KMS-11 (cell line): ENCODE measurements at regions not wholly inside any gene's neighbourhood (a gene's known extent, or its start where the extent isn't known, plus 50 kb on each side); places are given as distances from the start of the nearest gene placed in this dataset.

Source experiments
- H2AFZ ChIP-seq: fragments of 200-600 bp; sonication (generic); 2 replicates; pipeline ENCODE4 v1.6.1; 2016; ENCODE audit warnings: antibody characterized with exemption, mixed run types, low read depth
- H3K27ac ChIP-seq: fragments of 200-600 bp; sonication (generic); 2 replicates; pipeline ENCODE4 v1.6.1; 2016; ENCODE audit warnings: mild to moderate bottlenecking, mixed run types
- H3K27me3 ChIP-seq: fragments of 200-600 bp; sonication (generic); 2 replicates; pipeline ENCODE4 v1.6.1; 2017; ENCODE audit warnings: mild to moderate bottlenecking, low read depth, mixed run types, moderate library complexity; ENCODE audit not compliant: insufficient read depth
- H3K36me3 ChIP-seq: fragments of 200-600 bp; sonication (generic); 2 replicates; pipeline ENCODE4 v1.6.1; 2017; ENCODE audit warnings: mild to moderate bottlenecking, mixed run types; ENCODE audit not compliant: insufficient read depth
- H3K4me1 ChIP-seq: fragments of 200-600 bp; sonication (generic); 2 replicates; pipeline ENCODE4 v1.6.1; 2016; ENCODE audit warnings: mild to moderate bottlenecking, low read depth, mixed run types; ENCODE audit not compliant: poor library complexity, severe bottlenecking
- H3K4me2 ChIP-seq: fragments of 200-600 bp; sonication (generic); 2 replicates; pipeline ENCODE4 v1.7.0; 2016; ENCODE audit warnings: mild to moderate bottlenecking, mixed run types
- H3K4me3 ChIP-seq: fragments of 200-600 bp; sonication (generic); IDR thresholded peaks from 2 replicates; pipeline ENCODE4 v1.6.1; 2017; ENCODE audit warnings: low read depth, low read length, mixed read lengths; ENCODE audit not compliant: insufficient read depth
- H3K79me2 ChIP-seq: fragments of 200-600 bp; sonication (generic); 2 replicates; pipeline ENCODE4 v1.6.1; 2016; ENCODE audit warnings: low read depth, mixed run types; ENCODE audit not compliant: insufficient read depth
- H3K9ac ChIP-seq: fragments of 200-600 bp; sonication (generic); 2 replicates; pipeline ENCODE4 v1.6.1; 2016; ENCODE audit warnings: mild to moderate bottlenecking, mixed run types
- H4K20me1 ChIP-seq: fragments of 200-600 bp; sonication (generic); 2 replicates; pipeline ENCODE4 v1.6.1; 2016; ENCODE audit warnings: mild to moderate bottlenecking, mixed run types; ENCODE audit not compliant: insufficient read depth
- CTCF ChIP-seq: fragments of 200-600 bp; sonication (generic); conservative IDR thresholded peaks from 2 replicates; pipeline ENCODE4 v1.6.1; 2017; ENCODE audit warnings: low read depth, mild to moderate bottlenecking, antibody characterized with exemption, low read length, moderate library complexity, mixed read lengths

GRCh38 chr15:61476741-61477140 lies 247.6 kb upstream of the RORA start:
- Histone ChIP-seq H3K79me2 (no peaks in the 10 kb centered on the region), H3K4me1 (no peaks in the 10 kb centered on the region)

DNA sequence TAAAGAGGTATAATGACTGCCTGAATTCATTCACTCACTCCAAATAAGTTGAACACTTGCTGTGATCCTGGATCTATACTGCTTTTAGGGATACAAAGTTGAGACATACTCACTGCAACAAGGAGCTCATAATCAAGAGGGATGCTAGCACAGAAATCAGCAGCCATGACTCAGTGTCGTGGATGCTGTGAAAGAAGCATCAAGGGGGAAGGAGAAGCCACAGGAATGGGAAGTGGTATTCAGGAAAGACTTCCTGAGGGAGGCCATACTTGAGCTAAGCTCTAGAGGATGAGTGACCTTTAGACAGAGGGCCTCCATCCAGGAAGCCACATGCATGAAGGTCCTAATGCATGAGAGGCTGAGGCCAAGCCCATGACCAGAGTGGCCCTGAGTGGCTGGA lies 245.7 kb upstream of the RORA start:
- no peak overlapping the region for H2AFZ ChIP-seq
- no peak overlapping the region for H3K4me2 ChIP-seq
- TF ChIP-seq CTCF, result no peak
- no peaks in the 10 kb centered on the region for H3K79me2 ChIP-seq
- no peaks in the 10 kb centered on the region for H3K27me3 ChIP-seq
- no peaks in the 10 kb centered on the region for H3K4me1 ChIP-seq
- H3K9ac ChIP-seq, result no peak overlapping the region
- H3K36me3 ChIP-seq, result no peaks in the 10 kb centered on the region
- H3K27ac ChIP-seq, result no peak overlapping the region
- H4K20me1 ChIP-seq, result no peaks in the 10 kb centered on the region
- H3K4me3 ChIP-seq, result no peak overlapping the region

More at GRCh38 chr15:61476741-61477140, 247.6 kb upstream of the RORA start:
- no peak overlapping the region for H3K9ac ChIP-seq
- no peak for TF ChIP-seq CTCF
- H3K4me3 ChIP-seq, result no peak overlapping the region
- H2AFZ ChIP-seq, result no peak overlapping the region
- H3K36me3 ChIP-seq, result no peaks in the 10 kb centered on the region
- H4K20me1 ChIP-seq, result no peaks in the 10 kb centered on the region
- H3K27ac ChIP-seq, result no peak overlapping the region
- no peaks in the 10 kb centered on the region for H3K27me3 ChIP-seq
- H3K4me2 ChIP-seq, result no peak overlapping the region

GRCh38 chr15:61467823-61468222 lies 238.7 kb upstream of the RORA start:
- no peak overlapping the region for H3K9ac ChIP-seq
- no peak overlapping the region for H3K4me3 ChIP-seq
- no peaks in the 10 kb centered on the region for H3K36me3 ChIP-seq
- no peak overlapping the region for H2AFZ ChIP-seq
- no peak overlapping the region for H3K27ac ChIP-seq
- H4K20me1 ChIP-seq, result no peaks in the 10 kb centered on the region
- H3K27me3 ChIP-seq, result no peaks in the 10 kb centered on the region
- no peak for TF ChIP-seq CTCF
- no peak overlapping the region for H3K4me2 ChIP-seq
- no peaks in the 10 kb centered on the region for H3K79me2 ChIP-seq
- H3K4me1 ChIP-seq, result no peaks in the 10 kb centered on the region

GRCh38 chr15:61459785-61460707 lies 230.9 kb upstream of the RORA start:
- H3K4me1 ChIP-seq, result no peaks in the 10 kb centered on the region
- H4K20me1 ChIP-seq, result no peaks in the 10 kb centered on the region
- H3K9ac ChIP-seq, result no peak overlapping the region
- no peak overlapping the region for H2AFZ ChIP-seq
- no peaks in the 10 kb centered on the region for H3K27me3 ChIP-seq
- no peaks in the 10 kb centered on the region for H3K36me3 ChIP-seq
- no peak overlapping the region for H3K4me2 ChIP-seq
- H3K27ac ChIP-seq, result no peak overlapping the region
- H3K4me3 ChIP-seq, result no peak overlapping the region
- H3K79me2 ChIP-seq, result no peaks in the 10 kb centered on the region
- no peak for TF ChIP-seq CTCF
